HepG2 (cell line): ENCODE measurements at regions not wholly inside any gene's neighbourhood (a gene's known extent, or its start where the extent isn't known, plus 50 kb on each side); places are given as distances from the start of the nearest gene placed in this dataset.

ENCODE experiments used
- ATAC-seq: fragments of 200-7000 bp; cut with Tn5 transposase; 3 replicates; pipeline ENCODE4 v1.9.1; 2020; ENCODE audit warnings: mild to moderate bottlenecking, moderate library complexity
- BruUV-seq: library from RNA; stranded (reverse); fragments of 400-500 nt; replicated peaks from 2 replicates; lab custom pipeline; 2021; lab: Mats Ljungman, UMichigan
- CTCF ChIA-PET: fragments of 300-600 bp; formaldehyde crosslinking; extraction: SDS; loops from one replicate; lab custom pipeline; 2021; ENCODE audit warnings: low total read pairs, inconsistent platforms, low intra/inter-chr PET ratio; lab: Yijun Ruan, JAX
- POLR2A ChIA-PET: fragments of 350-600 bp; sonication (Branson Sonifier 250); formaldehyde crosslinking; loops from one replicate; lab custom pipeline; 2020; ENCODE audit warnings: antibody characterized with exemption, inconsistent platforms; lab: Yijun Ruan, JAX
- DNase-seq: peaks from one replicate; pipeline ENCODE4 v3.0.0-alpha.2; 2015; ENCODE audit warnings: low spot score
- FAIRE-seq: peaks from 3 replicates; lab custom pipeline; 2011; peaks lifted over from hg19 to GRCh38; lab: Jason Lieb, UNC
- H2AFZ ChIP-seq: one replicate; pipeline ENCODE4 v1.6.1; 2011; ENCODE audit warnings: low read length, inconsistent platforms
- H3K27ac ChIP-seq: fragments of 300-600 bp; 3 replicates; pipeline ENCODE4 v1.8.0; 2011; ENCODE audit warnings: mixed run types, mild to moderate bottlenecking, mixed read lengths, low read length, inconsistent platforms; ENCODE audit not compliant: insufficient read depth; ENCODE audit errors: extremely low read length
- H3K27me3 ChIP-seq, 2 experiments: fragments of 200-600 bp in 1 of 2; 2 replicates in 1 of 2; 3 replicates in 1 of 2; pipeline versions ENCODE4 v1.6.0 to v1.8.0; 2011; ENCODE audit warnings: low read length in 2 of 2, mild to moderate bottlenecking in 2 of 2, moderate library complexity in 2 of 2, inconsistent platforms in 1 of 2; ENCODE audit not compliant: insufficient read depth in 2 of 2, control insufficient read depth in 1 of 2
- H3K36me3 ChIP-seq, 2 experiments: fragments of 200-600 bp in 1 of 2; replicated peaks in 1 of 2; 2 replicates in 1 of 2; 3 replicates in 1 of 2; pipeline versions ENCODE4 v1.5.1 to v1.8.0; 2011; ENCODE audit warnings: low read length in 2 of 2, inconsistent platforms in 1 of 2; ENCODE audit not compliant: insufficient read depth in 2 of 2, control insufficient read depth in 1 of 2
- H3K4me1 ChIP-seq: 2 replicates; pipeline ENCODE4 v1.5.1; 2012; ENCODE audit warnings: low read length, inconsistent platforms; ENCODE audit not compliant: insufficient read depth
- H3K4me2 ChIP-seq: 2 replicates; pipeline ENCODE4 v1.6.0; 2011; ENCODE audit warnings: low read depth, low read length, inconsistent platforms
- H3K4me3 ChIP-seq, 3 experiments: fragments of 200-600 bp in 1 of 3; sonication (generic), shearing (Covaris generic) in 1 of 3; replicated peaks in 1 of 3; 2 replicates each; pipeline ENCODE4 v1.5.1; 2011 to 2016; ENCODE audit warnings: low read length in 3 of 3, inconsistent platforms in 2 of 3, low read depth in 2 of 3, mild to moderate bottlenecking in 2 of 3, control low read depth in 1 of 3, mixed read lengths in 1 of 3; ENCODE audit not compliant: insufficient read depth in 1 of 3
- H3K79me2 ChIP-seq: one replicate; pipeline ENCODE4 v1.6.1; 2011; ENCODE audit warnings: low read length, inconsistent platforms; ENCODE audit not compliant: insufficient read depth
- H3K9ac ChIP-seq: 2 replicates; pipeline ENCODE4 v1.6.0; 2011; ENCODE audit warnings: mild to moderate bottlenecking, low read depth, low read length, inconsistent platforms; ENCODE audit not compliant: insufficient read depth
- H3K9me3 ChIP-seq: 2 replicates; pipeline ENCODE4 v1.5.1; 2012; ENCODE audit warnings: mild to moderate bottlenecking, low read length
- H4K20me1 ChIP-seq: 2 replicates; pipeline ENCODE4 v1.6.0; 2011; ENCODE audit warnings: inconsistent platforms, mild to moderate bottlenecking, low read length, moderate library complexity; ENCODE audit not compliant: insufficient read depth
- ATAD3A ChIP-seq: sonication (generic); formaldehyde crosslinking; IDR thresholded peaks from 2 replicates; pipeline ENCODE4 v1.4.0; 2020; ENCODE audit warnings: missing genetic modification reagents
- CTCF ChIP-seq: sonication (generic); formaldehyde crosslinking; IDR thresholded peaks from 2 replicates; pipeline ENCODE4 v1.5.0; 2020; ENCODE audit warnings: mild to moderate bottlenecking, missing genetic modification reagents, moderate library complexity
- FOXO1 ChIP-seq: sonication (generic); formaldehyde crosslinking; IDR thresholded peaks from 2 replicates; pipeline ENCODE4 v1.4.0; 2020; ENCODE audit warnings: missing genetic modification reagents
- GTF3A ChIP-seq: sonication (generic); formaldehyde crosslinking; conservative IDR thresholded peaks from 2 replicates; pipeline ENCODE4 v1.4.0; 2020; ENCODE audit warnings: mild to moderate bottlenecking, missing genetic modification reagents
- HNRNPK ChIP-seq: fragments of 200-400 bp; formaldehyde crosslinking; IDR thresholded peaks from 2 replicates; pipeline ENCODE4 v1.6.1; 2018; ENCODE audit warnings: low read length, low read depth, moderate library complexity, mild to moderate bottlenecking; ENCODE audit not compliant: poor library complexity, severe bottlenecking
- MEIS1 ChIP-seq: sonication (generic); formaldehyde crosslinking; IDR thresholded peaks from 2 replicates; pipeline ENCODE4 v1.9.0; 2021; ENCODE audit warnings: mild to moderate bottlenecking, missing genetic modification reagents, moderate library complexity, borderline replicate concordance
- RFX3 ChIP-seq: IDR thresholded peaks from 2 replicates; pipeline ENCODE4 v1.6.1; 2016; ENCODE audit warnings: missing biosample characterization, missing genetic modification reagents
- ZSCAN21 ChIP-seq: sonication (generic); formaldehyde crosslinking; IDR thresholded peaks from 2 replicates; pipeline ENCODE4 v1.8.0; 2022; ENCODE audit warnings: mild to moderate bottlenecking, missing genetic modification reagents, moderate library complexity, borderline replicate concordance
- WGBS: methylation state at CpG from one replicate; pipeline ENCODE4 v1.1.6; 2017; ENCODE audit warnings: low lambda C conversion rate; 5-methylcytosine and 5-hydroxymethylcytosine counted together
- in situ Hi-C: cut with HindIII; loops from 2 replicates; pipeline ENCODE4 v1.10.0; 2017; ENCODE audit warnings: low pct_unique_long_range_greater_than_20kb; ENCODE audit not compliant: extremely low pct_ligation_motif_present
- intact Hi-C: fragments of 100-400 bp; cut with micrococcal nuclease; formaldehyde crosslinking; loops from one replicate; pipeline ENCODE4 v1.10.0; 2022; ENCODE audit not compliant: unreplicated experiment
- TF ChIP-seq, protein P1 (sequence below): sonication (generic); formaldehyde crosslinking; IDR thresholded peaks from one replicate; pipeline ENCODE4 v1.5.1; 2020; ENCODE audit warnings: mild to moderate bottlenecking, missing genetic modification reagents; ENCODE audit errors: not compliant biosample characterization

DNA sequence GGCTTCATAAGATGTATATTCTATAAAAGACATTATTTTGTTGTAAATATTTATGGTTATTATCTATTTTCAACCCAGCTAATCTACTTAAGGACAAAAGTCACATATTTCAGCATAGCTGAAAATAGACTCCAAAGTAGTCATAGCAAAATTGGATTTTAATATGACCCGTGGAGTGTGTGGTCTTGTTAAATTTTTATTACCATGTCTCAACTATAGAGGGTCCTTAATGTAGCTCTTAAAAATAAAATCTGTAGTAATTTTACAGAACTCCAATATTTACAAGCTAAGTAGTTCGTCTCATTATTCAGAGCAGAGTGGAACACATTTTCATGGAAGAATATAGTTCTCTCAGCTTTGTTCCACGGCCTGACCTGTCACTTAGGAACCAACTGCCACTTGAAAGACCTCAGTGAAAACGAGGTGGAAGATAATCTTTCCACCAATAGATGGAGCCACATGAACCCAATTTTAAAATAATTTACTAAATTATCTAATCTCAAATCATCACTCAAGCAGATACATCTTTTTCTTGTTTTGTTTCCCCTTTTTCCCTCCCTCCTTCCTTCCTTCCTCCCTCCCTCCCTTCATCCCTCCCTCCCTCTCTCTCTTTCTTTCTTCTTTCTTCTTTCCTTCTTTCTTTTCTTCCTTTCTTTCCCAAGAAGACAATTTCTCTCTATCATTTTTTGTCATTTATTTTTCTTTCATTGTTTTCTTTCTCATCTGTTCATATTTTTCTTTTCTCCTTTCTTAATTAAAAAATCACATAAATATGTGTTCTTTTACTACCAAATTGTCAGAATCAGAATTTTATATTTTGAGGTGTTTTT, 97.2 kb downstream of the CLDN1 start:
- ChIA-PET POLR2A (interaction anchor here (1.2 to 2.4 kb wide), 2 partner anchors 97 kb away, joined by 5 to 11 read pairs; partner anchors contain the start of gene CLDN1), CTCF (interaction anchor here (1.2 to 3.1 kb wide), 4 partner anchors 97 to 199 kb away, joined by 3 to 22 read pairs (median 7); partner anchors contain the start of gene CLDN1)
- 12% methylated on average over 4 of the region's 4 CpGs for WGBS
- Histone ChIP-seq H3K79me2 (no peaks in the 10 kb centered on the region), H3K4me1 (no peaks in the 10 kb centered on the region), H3K4me3 (no peak overlapping the region), H3K36me3 (no peaks in the 10 kb centered on the region), H2AFZ (no peak overlapping the region), H3K4me2 (no peak overlapping the region), H3K27me3 (peaks cover 0 to 4% of the 10 kb centered on the region in 2 experiments; a peak in 1 of 5 replicates), H4K20me1 (no peaks in the 10 kb centered on the region), H3K9me3 (peaks cover 6% of the 10 kb centered on the region; the same call in 1 of the 2 replicates), H3K27ac (no peak overlapping the region), H3K9ac (no peak overlapping the region)
- intact Hi-C loops = loop anchor here (1.0 kb wide), 3 partner anchors 97 to 199 kb away; partner anchors contain the start of gene CLDN1
- in situ Hi-C loops = loop anchor here (5.0 to 10.0 kb wide), 2 partner anchors 97 to 160 kb away; partner anchors contain the start of genes CLDN1 and CLDN16
- FAIRE-seq = no peak
- DNase-seq = peak; percentile 29
- peak; percentile 70 for ATAC-seq
- no TSS peak for BruUV-seq
- TF ChIP-seq GTF3A (CRISPR knock-in tag) (no peak), CTCF (CRISPR knock-in tag) (peak; percentile 60), HNRNPK (peak; percentile 90), RFX3 (CRISPR knock-in tag) (no peak), MEIS1 (CRISPR knock-in tag) (no peak), FOXO1 (CRISPR knock-in tag) (no peak), ZSCAN21 (no peak), ATAD3A (no peak)
- TF ChIP-seq, protein P1, sequence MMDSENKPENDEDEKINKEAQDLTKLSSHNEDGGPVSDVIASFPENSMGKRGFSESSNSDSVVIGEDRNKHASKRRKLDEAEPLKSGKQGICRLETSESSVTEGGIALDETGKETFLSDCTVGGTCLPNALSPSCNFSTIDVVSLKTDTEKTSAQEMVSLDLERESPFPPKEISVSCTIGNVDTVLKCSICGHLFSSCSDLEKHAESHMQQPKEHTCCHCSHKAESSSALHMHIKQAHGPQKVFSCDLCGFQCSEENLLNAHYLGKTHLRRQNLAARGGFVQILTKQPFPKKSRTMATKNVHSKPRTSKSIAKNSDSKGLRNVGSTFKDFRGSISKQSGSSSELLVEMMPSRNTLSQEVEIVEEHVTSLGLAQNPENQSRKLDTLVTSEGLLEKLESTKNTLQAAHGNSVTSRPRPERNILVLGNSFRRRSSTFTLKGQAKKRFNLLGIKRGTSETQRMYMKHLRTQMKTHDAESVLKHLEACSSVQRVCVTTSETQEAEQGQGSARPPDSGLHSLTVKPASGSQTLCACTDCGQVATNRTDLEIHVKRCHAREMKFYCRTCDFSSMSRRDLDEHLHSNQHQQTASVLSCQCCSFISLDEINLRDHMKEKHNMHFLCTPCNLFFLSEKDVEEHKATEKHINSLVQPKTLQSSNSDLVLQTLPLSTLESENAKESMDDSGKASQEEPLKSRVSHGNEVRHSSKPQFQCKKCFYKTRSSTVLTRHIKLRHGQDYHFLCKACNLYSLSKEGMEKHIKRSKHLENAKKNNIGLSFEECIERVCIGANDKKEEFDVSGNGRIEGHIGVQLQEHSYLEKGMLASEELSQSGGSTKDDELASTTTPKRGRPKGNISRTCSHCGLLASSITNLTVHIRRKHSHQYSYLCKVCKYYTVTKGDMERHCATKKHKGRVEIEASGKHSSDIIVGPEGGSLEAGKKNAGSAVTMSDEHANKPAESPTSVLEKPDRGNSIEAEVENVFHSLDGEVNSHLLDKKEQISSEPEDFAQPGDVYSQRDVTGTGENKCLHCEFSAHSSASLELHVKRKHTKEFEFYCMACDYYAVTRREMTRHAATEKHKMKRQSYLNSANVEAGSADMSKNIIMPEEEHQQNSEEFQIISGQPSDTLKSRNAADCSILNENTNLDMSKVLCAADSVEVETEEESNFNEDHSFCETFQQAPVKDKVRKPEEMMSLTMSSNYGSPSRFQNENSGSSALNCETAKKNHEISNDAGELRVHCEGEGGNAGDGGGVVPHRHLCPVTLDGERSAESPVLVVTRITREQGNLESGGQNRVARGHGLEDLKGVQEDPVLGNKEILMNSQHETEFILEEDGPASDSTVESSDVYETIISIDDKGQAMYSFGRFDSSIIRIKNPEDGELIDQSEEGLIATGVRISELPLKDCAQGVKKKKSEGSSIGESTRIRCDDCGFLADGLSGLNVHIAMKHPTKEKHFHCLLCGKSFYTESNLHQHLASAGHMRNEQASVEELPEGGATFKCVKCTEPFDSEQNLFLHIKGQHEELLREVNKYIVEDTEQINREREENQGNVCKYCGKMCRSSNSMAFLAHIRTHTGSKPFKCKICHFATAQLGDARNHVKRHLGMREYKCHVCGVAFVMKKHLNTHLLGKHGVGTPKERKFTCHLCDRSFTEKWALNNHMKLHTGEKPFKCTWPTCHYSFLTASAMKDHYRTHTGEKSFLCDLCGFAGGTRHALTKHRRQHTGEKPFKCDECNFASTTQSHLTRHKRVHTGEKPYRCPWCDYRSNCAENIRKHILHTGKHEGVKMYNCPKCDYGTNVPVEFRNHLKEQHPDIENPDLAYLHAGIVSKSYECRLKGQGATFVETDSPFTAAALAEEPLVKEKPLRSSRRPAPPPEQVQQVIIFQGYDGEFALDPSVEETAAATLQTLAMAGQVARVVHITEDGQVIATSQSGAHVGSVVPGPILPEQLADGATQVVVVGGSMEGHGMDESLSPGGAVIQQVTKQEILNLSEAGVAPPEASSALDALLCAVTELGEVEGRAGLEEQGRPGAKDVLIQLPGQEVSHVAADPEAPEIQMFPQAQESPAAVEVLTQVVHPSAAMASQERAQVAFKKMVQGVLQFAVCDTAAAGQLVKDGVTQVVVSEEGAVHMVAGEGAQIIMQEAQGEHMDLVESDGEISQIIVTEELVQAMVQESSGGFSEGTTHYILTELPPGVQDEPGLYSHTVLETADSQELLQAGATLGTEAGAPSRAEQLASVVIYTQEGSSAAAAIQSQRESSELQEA (CRISPR knock-in tag) = no peak
